K562 (cell line): ENCODE measurements at regions not wholly inside any gene's neighbourhood (a gene's known extent, or its start where the extent isn't known, plus 50 kb on each side); places are given as distances from the start of the nearest gene placed in this dataset.

Experiments used
- CSDE1 ChIP-seq, 2 experiments: fragments of 450-650 bp; IDR thresholded peaks; 2 replicates each; pipeline ENCODE4 v1.6.1; 2016; ENCODE audit warnings: mild to moderate bottlenecking in 1 of 2
- MAZ ChIP-seq, 2 experiments: fragments of 450-650 bp in 1 of 2; sonication (generic) in 1 of 2; formaldehyde crosslinking; IDR thresholded peaks in 1 of 2; conservative IDR thresholded peaks in 1 of 2; 2 replicates each; pipeline versions ENCODE4 v1.4.0 to v1.5.0; 2020; ENCODE audit warnings: mild to moderate bottlenecking in 1 of 2, missing genetic modification reagents in 1 of 2
- POLR2A ChIP-seq: fragments of 450-650 bp; conservative IDR thresholded peaks from 2 replicates; pipeline ENCODE4 v1.6.1; 2016
- SIRT6 ChIP-seq: IDR thresholded peaks from one replicate; pipeline ENCODE4 v1.6.1; 2012; ENCODE audit warnings: low read depth, mild to moderate bottlenecking, control low read depth, inconsistent platforms, low read length, moderate library complexity

GRCh38 chr20:33936656-33937055, 57.1 kb upstream of the RALY start:
- TF ChIP-seq POLR2A: no peak
- no peak for TF ChIP-seq MAZ (CRISPR knock-in tag; conservative IDR thresholded peaks at IDR 0.05 in 1 of 2, IDR thresholded peaks at IDR 0.05 in 1 of 2)
- no peak for TF ChIP-seq CSDE1 (IDR thresholded peaks at IDR 0.05)
- no peak for TF ChIP-seq SIRT6
